ENCODE measurements at regions not wholly inside any gene's neighbourhood (a gene's known extent, or its start where the extent isn't known, plus 50 kb on each side); places are given as distances from the start of the nearest gene placed in this dataset.
A peak's percentile ranks its signal among the peaks of the same experiment; 100 is the strongest.

GRCh38 chr17:79393358-79394052, 217.3 kb downstream of the RBFOX3 start:
- no peak overlapping the region for H3K27ac Mint-ChIP-seq
- intact Hi-C loops (cut with micrococcal nuclease), result loop anchor here (1.0 to 5.0 kb wide), 2 partner anchors 306 to 326 kb away; no protein-coding TSS in a partner anchor
- no peaks in the 10 kb centered on the region for H3K36me3 Mint-ChIP-seq (ENCODE audit: low read depth)
- no peaks in the 10 kb centered on the region for H3K9me3 Mint-ChIP-seq
- peak; percentile 92 for DNase-seq
- peaks cover 20% of the 10 kb centered on the region for H3K27me3 Mint-ChIP-seq
- no peaks in the 10 kb centered on the region for H3K4me1 Mint-ChIP-seq
- no peak overlapping the region for H3K4me3 Mint-ChIP-seq

GRCh38 chr17:79392598-79392997, 218.3 kb downstream of the RBFOX3 start:
- no peak overlapping the region for H3K27ac Mint-ChIP-seq
- no peak for DNase-seq
- no peaks in the 10 kb centered on the region for H3K9me3 Mint-ChIP-seq
- peaks cover 20% of the 10 kb centered on the region for H3K27me3 Mint-ChIP-seq
- H3K4me1 Mint-ChIP-seq, result no peaks in the 10 kb centered on the region
- H3K4me3 Mint-ChIP-seq, result no peak overlapping the region
- no peaks in the 10 kb centered on the region for H3K36me3 Mint-ChIP-seq (ENCODE audit: low read depth)
- intact Hi-C loops (cut with micrococcal nuclease), result loop anchor here (5.0 kb wide), 1 partner anchor 325 kb away; no protein-coding TSS in a partner anchor

- Mint-ChIP-seq H3K4me1 (no peaks in the 10 kb centered on the region), H3K36me3 (ENCODE audit: low read depth) (no peaks in the 10 kb centered on the region)
Measured at GRCh38 chr17:79391376-79392233, 219.2 kb downstream of the RBFOX3 start.

DNA sequence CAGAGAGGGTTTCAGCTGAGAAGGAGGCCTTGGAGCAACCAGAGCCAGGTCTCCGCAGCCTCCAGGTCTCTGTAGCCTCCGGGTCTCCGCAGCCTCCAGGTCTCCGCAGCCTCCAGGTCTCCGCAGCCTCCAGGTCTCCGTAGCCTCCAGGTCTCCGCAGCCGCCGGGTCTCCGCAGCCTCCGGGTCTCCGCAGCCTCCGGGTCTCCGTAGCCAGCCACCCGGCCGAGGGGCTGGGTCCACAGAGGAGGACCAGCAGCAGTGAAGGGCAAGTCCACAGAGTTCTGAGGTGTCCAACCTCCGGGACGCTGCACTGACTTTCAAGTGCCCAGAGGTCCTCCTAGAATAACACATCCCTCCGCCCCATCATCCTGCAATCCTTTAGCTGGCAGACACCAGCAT, 221.0 kb downstream of the RBFOX3 start:
- intact Hi-C loops (cut with micrococcal nuclease), result loop anchor here (5.0 kb wide), 1 partner anchor 323 kb away; no protein-coding TSS in a partner anchor
- Mint-ChIP-seq H3K9me3 (peaks cover 3% of the 10 kb centered on the region), H3K4me1 (no peaks in the 10 kb centered on the region), H3K4me3 (no peak overlapping the region), H3K27me3 (peaks cover 20% of the 10 kb centered on the region), H3K27ac (no peak overlapping the region), H3K36me3 (ENCODE audit: low read depth) (no peaks in the 10 kb centered on the region)
- DNase-seq, result no peak

More at GRCh38 chr17:79391376-79392233, 219.2 kb downstream of the RBFOX3 start:
- no peak overlapping the region for H3K4me3 Mint-ChIP-seq
- H3K9me3 Mint-ChIP-seq, result peaks cover 2% of the 10 kb centered on the region
- H3K27me3 Mint-ChIP-seq, result peaks cover 20% of the 10 kb centered on the region
- no peak overlapping the region for H3K27ac Mint-ChIP-seq
- intact Hi-C loops (cut with micrococcal nuclease), result loop anchor here (5.0 kb wide), 1 partner anchor 324 kb away; no protein-coding TSS in a partner anchor
- DNase-seq, result peak; percentile 90

GRCh38 chr17:79388556-79389295, 222.1 kb downstream of the RBFOX3 start:
- Mint-ChIP-seq H3K27ac (no peak overlapping the region), H3K27me3 (peaks cover 20% of the 10 kb centered on the region), H3K4me3 (no peak overlapping the region), H3K36me3 (ENCODE audit: low read depth) (no peaks in the 10 kb centered on the region), H3K9me3 (peaks cover 3% of the 10 kb centered on the region), H3K4me1 (no peaks in the 10 kb centered on the region)
- DNase-seq, result peak; percentile 63
- intact Hi-C loops (cut with micrococcal nuclease), result no loop called here

DNA sequence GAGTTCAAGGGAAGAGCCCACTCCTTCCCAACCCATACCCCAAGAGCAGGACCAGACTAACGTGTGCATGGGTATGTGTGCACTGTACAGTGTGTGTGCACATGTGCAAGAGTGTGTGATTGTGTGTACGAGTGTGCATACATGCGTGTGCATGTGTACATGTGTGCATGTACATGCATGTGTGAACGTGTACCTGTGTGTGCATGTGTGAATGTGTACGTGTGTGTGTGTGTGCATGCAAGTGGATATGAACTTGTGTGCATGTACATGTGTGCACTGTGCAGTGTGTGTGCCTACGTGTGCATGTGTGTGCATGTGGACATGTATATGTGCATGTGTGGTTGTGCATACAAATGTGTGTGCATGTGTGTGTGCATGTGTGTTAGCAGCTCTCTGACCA, 223.1 kb downstream of the RBFOX3 start:
- no peaks in the 10 kb centered on the region for H3K36me3 Mint-ChIP-seq (ENCODE audit: low read depth)
- peaks cover 18% of the 10 kb centered on the region for H3K27me3 Mint-ChIP-seq
- peaks cover 3% of the 10 kb centered on the region for H3K9me3 Mint-ChIP-seq
- no peaks in the 10 kb centered on the region for H3K4me1 Mint-ChIP-seq
- intact Hi-C loops (cut with micrococcal nuclease), result no loop called here
- no peak overlapping the region for H3K4me3 Mint-ChIP-seq
- no peak overlapping the region for H3K27ac Mint-ChIP-seq
- no peak for DNase-seq

DNA sequence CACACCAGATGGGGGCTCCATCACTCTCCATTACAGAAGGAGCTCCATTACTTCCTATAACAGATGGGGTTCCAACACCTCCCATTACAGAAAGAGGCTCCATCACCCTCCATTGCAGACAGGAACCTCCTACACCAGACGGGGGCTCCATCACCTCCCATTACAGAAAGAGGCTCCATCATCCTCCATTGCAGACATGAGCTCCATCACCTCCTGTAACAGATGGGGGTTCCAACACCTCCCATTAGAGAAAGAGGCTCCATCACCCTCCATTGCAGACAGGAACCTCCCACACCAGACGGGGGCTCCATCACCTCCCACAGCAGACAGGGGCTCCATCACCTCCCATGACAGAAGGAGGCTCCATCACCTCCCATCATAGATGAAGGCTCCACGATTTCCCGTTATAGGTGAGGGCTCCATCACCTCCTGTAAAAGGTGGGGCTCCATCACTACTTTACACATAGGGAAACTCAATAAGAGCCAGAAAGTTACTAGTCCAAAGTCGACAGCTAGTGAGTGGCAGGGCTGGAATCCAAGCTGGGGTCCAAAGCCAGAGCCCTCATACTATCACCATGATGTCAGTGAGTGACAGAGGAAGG, 224.8 kb downstream of the RBFOX3 start:
- Mint-ChIP-seq H3K36me3 (ENCODE audit: low read depth) (no peaks in the 10 kb centered on the region), H3K27ac (no peak overlapping the region), H3K27me3 (peaks cover 6% of the 10 kb centered on the region), H3K4me1 (no peaks in the 10 kb centered on the region), H3K9me3 (peaks cover 3% of the 10 kb centered on the region), H3K4me3 (no peak overlapping the region)
- intact Hi-C loops (cut with micrococcal nuclease), result no loop called here
- DNase-seq, result no peak

DNA sequence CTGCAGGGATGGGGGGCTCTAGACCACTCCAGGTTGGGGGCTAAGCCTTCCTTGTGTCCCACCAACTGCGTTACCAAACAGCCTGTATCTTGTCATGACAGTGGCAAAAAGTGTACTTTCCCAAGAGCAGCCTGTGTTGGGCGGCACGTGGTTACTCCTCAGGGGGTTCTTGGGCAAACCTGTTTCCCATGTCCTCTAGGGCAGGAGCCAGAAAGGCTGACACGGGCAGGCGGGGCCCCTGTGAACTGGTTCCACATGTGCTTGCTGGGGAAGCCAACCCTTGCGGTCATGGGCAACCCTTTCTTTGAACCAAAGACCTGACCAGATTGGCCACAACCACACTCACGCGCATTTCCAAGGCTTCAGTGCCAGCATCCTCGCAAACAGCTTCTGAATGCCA, 228.5 kb downstream of the RBFOX3 start:
- DNase-seq, result no peak
- Mint-ChIP-seq H3K27me3 (no peaks in the 10 kb centered on the region), H3K27ac (no peak overlapping the region), H3K36me3 (ENCODE audit: low read depth) (no peaks in the 10 kb centered on the region), H3K9me3 (peaks cover 3% of the 10 kb centered on the region), H3K4me3 (no peak overlapping the region), H3K4me1 (no peaks in the 10 kb centered on the region)
- intact Hi-C loops (cut with micrococcal nuclease), result no loop called here

- no peak overlapping the region for H3K4me3 Mint-ChIP-seq
- no peaks in the 10 kb centered on the region for H3K4me1 Mint-ChIP-seq
- no peaks in the 10 kb centered on the region for H3K27me3 Mint-ChIP-seq
- DNase-seq, result no peak
- H3K9me3 Mint-ChIP-seq, result no peaks in the 10 kb centered on the region
- H3K36me3 Mint-ChIP-seq (ENCODE audit: low read depth), result no peaks in the 10 kb centered on the region
- no peak overlapping the region for H3K27ac Mint-ChIP-seq
- intact Hi-C loops (cut with micrococcal nuclease), result no loop called here
Measured at GRCh38 chr17:79379700-79380445, 231.0 kb downstream of the RBFOX3 start.

DNA sequence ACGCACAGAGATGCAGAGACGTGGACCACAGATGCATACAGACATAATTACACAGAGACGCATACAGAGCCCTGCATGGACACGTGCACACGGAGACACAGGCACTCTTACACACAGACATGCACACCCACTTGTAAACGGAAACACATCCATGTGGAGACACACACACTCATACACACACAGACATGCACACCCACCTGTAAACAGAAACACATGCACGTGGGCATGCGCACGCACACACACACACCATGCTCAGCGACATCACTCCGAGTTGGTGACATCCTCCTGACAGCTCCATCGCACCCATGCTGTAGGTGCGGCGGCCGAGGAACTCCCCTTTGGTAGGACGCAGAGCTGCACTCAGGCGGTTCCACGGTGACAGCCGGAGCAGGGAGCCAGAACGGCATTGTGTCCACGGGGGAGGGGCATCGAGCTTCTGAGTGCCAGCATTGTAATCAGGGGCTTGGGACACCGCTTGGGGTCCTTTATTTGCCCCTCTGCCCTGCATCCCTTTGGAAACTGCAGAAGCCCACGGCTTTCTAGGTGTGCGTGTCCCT, 233.5 kb downstream of the RBFOX3 start:
- no peak overlapping the region for H3K4me3 Mint-ChIP-seq
- H3K9me3 Mint-ChIP-seq, result no peaks in the 10 kb centered on the region
- H3K27me3 Mint-ChIP-seq, result peaks cover 2% of the 10 kb centered on the region
- no peaks in the 10 kb centered on the region for H3K36me3 Mint-ChIP-seq (ENCODE audit: low read depth)
- no peak overlapping the region for H3K27ac Mint-ChIP-seq
- H3K4me1 Mint-ChIP-seq, result no peaks in the 10 kb centered on the region
- intact Hi-C loops (cut with micrococcal nuclease), result no loop called here
- no peak for DNase-seq

DNA sequence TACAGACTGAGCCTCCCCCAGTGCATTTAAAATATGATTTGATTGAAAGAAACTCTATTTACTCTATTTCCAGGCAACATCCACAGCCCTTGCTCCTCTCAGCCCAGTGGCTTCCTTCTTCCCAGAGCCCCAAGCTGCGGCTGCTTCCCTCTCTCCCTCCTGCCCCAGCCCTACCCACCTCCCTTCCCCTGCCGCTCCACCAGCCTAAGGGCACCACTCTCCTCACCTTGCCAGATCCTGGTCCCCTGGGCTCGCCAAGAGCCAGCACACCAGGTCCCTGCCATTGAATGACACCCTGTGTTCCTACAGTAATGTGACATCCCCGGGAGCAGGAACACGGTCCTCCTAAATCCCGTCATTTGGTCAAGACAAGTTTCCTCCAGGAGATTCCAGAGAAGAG, 236.0 kb downstream of the RBFOX3 start:
- Mint-ChIP-seq H3K27ac (no peak overlapping the region), H3K9me3 (no peaks in the 10 kb centered on the region), H3K36me3 (ENCODE audit: low read depth) (no peaks in the 10 kb centered on the region), H3K4me1 (no peaks in the 10 kb centered on the region), H3K4me3 (no peak overlapping the region), H3K27me3 (peaks cover 2% of the 10 kb centered on the region)
- DNase-seq, result no peak
- intact Hi-C loops (cut with micrococcal nuclease), result no loop called here

DNA sequence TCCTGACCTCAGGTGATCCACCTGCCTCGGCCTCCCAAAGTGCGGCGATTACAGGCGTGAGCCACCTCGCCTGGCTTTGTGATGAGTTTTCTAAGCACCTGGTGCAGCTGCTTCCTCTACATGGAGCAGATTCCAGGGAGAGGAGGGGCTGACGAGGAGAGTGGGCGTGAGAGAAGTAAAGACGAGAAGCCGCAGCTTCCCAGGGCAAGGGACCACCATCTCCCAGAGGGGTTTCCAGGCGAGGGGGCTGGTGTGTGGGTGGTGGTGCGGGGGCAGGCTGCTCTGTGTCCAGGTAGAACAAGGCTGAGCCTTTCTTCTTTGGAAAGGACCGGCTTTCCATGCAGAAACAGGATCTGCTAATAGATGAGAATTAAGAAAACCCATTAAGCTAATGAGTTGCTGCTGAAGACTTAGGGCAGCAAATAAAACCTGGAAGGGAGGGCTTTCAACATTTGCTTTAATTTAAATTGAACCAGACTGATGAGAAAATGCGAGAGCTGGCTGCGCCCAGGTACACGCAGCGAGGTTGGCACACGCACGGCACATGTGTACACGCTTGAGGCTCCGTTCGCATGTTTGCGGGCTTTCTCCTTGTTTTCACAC, 236.7 kb downstream of the RBFOX3 start:
- no peak overlapping the region for H3K27ac Mint-ChIP-seq
- no peak for DNase-seq
- no peaks in the 10 kb centered on the region for H3K4me1 Mint-ChIP-seq
- intact Hi-C loops (cut with micrococcal nuclease), result no loop called here
- H3K27me3 Mint-ChIP-seq, result peaks cover 2% of the 10 kb centered on the region
- no peaks in the 10 kb centered on the region for H3K36me3 Mint-ChIP-seq (ENCODE audit: low read depth)
- H3K4me3 Mint-ChIP-seq, result no peak overlapping the region
- no peaks in the 10 kb centered on the region for H3K9me3 Mint-ChIP-seq
